Retinal pigment epithelial cell (primary cell): ENCODE measurements at regions not wholly inside any gene's neighbourhood (a gene's known extent, or its start where the extent isn't known, plus 50 kb on each side); places are given as distances from the start of the nearest gene placed in this dataset.
"Not testable (repeated sequence)": the region's sequence is repeated elsewhere in the genome, so short reads cannot be mapped to it uniquely, and the experiment has no call there.

Experiments
- DNase-seq: peaks from one replicate; pipeline ENCODE4 v3.0.0-alpha.2; 2010; ENCODE audit warnings: low read depth
- H3K4me3 ChIP-seq: 2 replicates; pipeline ENCODE4 v1.5.1; 2011; ENCODE audit warnings: mild to moderate bottlenecking, low read length, control low read depth, moderate library complexity
- TF ChIP-seq, protein P1 (sequence below): conservative IDR thresholded peaks from 2 replicates; pipeline ENCODE4 v1.5.1; 2011; ENCODE audit warnings: low read depth, low read length, control low read depth, inconsistent platforms

DNA sequence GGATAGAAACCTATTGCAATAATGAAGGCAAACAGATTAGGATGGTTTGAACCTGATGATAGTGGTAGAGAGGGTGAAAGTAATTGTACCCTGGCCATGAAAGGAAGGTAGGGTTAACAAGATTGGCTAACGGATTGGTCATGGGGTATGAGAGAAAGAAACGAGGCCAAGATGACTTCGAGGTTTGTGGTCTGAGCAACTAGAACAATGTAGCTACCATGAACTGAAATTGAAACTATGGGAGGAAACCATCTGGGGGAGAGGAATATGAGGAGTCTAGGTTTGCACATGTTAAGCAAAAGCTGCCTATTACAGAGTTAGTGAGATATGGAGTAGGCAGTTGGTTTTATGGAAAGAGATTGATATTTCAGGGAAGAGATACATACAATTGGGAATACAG lies 406.0 kb downstream of the PRELID2 start:
- DNase-seq = no peak
- H3K4me3 ChIP-seq = no peak overlapping the region
- TF ChIP-seq, protein P1, sequence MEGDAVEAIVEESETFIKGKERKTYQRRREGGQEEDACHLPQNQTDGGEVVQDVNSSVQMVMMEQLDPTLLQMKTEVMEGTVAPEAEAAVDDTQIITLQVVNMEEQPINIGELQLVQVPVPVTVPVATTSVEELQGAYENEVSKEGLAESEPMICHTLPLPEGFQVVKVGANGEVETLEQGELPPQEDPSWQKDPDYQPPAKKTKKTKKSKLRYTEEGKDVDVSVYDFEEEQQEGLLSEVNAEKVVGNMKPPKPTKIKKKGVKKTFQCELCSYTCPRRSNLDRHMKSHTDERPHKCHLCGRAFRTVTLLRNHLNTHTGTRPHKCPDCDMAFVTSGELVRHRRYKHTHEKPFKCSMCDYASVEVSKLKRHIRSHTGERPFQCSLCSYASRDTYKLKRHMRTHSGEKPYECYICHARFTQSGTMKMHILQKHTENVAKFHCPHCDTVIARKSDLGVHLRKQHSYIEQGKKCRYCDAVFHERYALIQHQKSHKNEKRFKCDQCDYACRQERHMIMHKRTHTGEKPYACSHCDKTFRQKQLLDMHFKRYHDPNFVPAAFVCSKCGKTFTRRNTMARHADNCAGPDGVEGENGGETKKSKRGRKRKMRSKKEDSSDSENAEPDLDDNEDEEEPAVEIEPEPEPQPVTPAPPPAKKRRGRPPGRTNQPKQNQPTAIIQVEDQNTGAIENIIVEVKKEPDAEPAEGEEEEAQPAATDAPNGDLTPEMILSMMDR = no peak

DNA sequence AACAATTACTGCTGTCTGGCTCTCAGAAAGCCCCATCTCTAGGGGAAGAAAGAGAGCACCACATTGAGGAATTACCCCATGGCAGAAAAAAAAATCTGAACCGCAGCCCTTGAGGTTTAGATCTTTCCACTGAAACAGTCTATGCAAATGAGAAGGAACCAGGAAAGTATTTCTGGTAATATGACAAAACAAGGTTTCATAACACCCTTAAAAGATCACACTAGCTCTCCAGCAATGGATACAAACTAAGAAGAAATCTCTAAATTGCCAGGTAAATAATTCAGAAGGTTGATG lies 427.1 kb downstream of the PRELID2 start:
- no peak overlapping the region for H3K4me3 ChIP-seq
- DNase-seq = no peak
- TF ChIP-seq, protein P1 = no peak

DNA sequence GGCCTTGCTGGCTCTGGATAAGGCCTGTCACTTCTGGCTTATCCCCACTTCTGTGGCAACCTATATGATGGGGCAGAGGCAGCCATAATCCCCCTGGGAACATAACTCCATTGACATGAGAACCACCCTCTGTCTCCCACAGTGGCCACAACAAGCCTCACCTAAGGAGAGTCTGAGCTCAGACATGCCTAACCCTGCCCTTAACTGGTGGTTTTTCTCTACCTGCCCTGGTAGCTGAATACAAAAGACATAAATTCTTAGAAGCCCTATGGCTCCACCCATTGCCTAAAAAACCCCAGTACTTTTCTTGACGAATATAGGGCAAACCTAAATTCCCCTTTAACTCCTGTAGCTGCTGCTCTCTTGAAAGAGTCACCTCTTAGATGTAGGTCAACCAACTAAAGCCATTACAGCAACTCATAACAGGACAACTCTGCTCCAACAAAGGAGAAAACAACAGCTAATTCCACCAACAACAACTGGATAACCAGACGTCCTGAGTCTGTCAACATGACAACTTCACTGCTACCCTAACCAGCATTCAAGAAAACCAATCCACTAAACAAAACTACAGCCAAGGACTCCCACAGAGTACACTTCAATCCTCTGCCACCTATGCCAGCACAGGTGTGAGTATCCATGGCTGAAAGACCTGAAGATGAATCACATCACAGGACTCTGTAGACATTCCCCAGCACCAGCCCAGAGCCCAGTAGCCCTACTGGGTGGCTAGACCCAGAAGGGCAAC lies 427.7 kb downstream of the PRELID2 start:
- TF ChIP-seq, protein P1 = no peak

DNA sequence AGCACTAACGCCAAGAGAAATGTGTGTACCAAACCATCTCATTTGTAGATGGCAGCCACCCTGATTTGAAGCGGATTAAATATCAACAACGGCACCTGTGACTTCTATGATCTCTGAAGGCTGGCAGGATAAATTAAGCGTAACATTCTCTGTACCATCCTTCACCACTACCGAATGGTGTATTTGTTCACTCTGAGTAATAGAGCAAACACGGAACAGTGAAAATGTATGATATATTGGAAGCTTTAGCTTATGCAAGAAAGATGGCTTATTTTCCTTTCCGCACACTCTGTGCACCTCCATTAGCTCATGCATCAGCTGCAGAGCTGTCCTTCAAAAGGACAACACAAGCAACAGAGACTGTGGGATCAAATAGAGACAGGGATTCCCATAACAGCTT lies 431.1 kb downstream of the PRELID2 start:
- H3K4me3 ChIP-seq = no peak overlapping the region

More for the DNA sequence above, 427.7 kb downstream of the PRELID2 start:
- DNase-seq = no peak
- H3K4me3 ChIP-seq = no peak overlapping the region

DNA sequence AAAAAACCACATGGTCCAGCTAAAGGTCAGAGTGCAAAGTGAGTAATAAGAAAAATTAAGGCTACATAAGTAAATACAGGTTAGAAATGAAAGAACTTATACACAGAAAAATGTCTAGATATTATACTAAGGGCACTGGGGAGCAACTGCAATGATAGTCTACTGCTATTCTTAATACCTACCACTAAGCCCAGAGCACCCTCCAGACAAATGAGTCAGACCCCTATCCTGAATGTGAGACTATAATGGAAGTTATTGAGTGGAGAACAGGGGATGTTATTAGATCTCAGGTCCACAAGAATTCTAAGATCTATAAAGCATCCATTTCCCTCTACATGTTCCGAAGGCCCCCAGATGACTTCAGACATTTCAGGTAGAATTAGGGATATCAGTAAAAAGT lies 438.3 kb downstream of the PRELID2 start:
- DNase-seq = no peak
- no peak overlapping the region for H3K4me3 ChIP-seq
- TF ChIP-seq, protein P1 = no peak

More for the DNA sequence above, 431.1 kb downstream of the PRELID2 start:
- TF ChIP-seq, protein P1 = no peak
- DNase-seq = no peak

DNA sequence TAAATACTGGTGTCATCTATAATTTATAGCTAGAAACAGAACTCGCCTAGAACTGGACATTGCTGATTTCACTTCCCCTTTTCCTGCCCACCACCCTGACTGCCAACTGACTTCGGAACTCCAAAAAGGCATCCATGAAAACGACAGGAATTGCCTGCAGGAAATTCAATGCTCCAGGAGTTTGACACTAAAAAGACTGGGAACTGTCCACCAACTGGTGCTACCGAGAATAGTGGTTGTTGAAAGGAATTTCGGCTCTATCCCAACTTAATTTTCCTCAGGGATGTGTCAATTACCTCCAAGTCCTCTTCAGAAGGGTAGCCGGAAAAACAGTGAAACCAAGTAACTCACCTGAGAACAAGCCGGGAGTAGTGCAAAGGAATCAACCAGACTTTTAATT lies 440.0 kb downstream of the PRELID2 start:
- H3K4me3 ChIP-seq, DNase-seq: not testable (repeated sequence)

DNA sequence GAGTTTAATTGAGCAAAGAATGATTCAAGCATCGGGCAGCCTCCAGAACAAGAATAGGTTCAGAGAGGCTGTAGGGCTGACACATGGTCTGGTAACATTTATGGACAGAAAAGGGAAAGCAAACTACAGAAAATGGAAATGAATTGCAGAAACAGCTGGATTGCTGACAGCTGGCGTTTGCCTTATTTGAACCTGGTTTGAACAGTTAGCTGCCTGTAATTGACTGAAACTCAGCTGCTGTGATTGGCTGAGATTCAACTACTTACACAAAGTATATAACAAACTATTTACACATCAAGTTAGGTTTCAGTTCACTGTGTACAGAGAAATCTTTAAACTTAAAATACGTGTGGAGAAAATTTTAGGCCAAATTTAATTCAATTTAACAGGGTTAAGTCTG lies 441.7 kb downstream of the PRELID2 start:
- no peak for DNase-seq
- TF ChIP-seq, protein P1 = no peak

More for the DNA sequence above, 441.7 kb downstream of the PRELID2 start:
- no peak overlapping the region for H3K4me3 ChIP-seq
